Ureter (tissue), 1 donor: ENCODE measurements at regions not wholly inside any gene's neighbourhood (a gene's known extent, or its start where the extent isn't known, plus 50 kb on each side); places are given as distances from the start of the nearest gene placed in this dataset.

Experiments used
- DNase-seq: peaks from one replicate; pipeline ENCODE4 v3.0.0-alpha.2; 2020; ENCODE audit warnings: low spot score
- donor health status: DM: yes; HTN: yes; CAD: no.

GRCh38 chr20:48300529-48300928, 515.2 kb upstream of the SULF2 start:
- no peak for DNase-seq

GRCh38 chr20:48298851-48299484, 513.7 kb upstream of the SULF2 start:
- no peak for DNase-seq

- no peak for DNase-seq
These were observed 513.2 kb upstream of the SULF2 start for GRCh38 chr20:48298433-48298832.

GRCh38 chr20:48295966-48296421, 510.7 kb upstream of the SULF2 start:
- no peak for DNase-seq

DNA sequence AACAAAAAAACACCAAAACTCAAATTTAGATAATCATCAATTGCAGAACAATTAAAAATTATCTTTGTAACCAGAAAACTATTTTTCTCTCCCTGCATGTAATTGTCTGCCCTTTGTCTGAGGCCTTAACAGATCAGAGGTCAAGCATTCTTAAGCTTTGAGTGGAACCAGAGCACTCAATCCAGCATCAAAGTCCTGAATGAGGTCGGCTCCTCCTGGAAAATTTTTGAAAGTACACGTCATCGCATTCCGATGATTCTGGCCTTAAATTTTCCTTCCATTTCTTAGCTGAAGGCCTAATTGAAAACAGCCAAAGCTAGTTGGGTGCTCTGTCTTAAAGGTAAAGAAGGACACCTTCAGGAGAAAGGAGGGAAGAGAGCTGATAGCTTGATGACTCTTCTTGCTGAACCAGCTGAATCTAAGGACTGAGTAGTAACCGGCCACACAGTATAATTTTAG, 510.2 kb upstream of the SULF2 start:
- DNase-seq = no peak

GRCh38 chr20:48294942-48295341, 509.7 kb upstream of the SULF2 start:
- DNase-seq = no peak

DNA sequence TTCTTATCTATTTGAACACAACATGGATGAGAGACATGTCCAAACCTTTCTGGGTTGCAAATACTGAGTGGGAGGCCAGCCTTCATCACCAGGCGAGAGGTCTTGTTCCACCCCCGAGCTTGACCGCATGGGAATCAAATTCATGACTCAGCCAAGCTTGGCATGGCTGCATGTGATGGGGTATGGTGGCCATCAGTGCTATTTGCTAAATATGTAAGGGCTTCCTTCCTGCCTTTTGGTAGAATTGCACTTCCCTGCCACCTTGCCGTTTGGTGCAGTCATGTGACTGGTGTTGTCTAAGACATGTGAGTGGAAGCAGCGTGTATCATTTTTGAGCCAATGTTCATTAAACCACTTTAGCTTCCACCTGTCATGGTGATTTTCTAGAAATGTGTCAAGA, 508.9 kb upstream of the SULF2 start:
- DNase-seq = no peak

GRCh38 chr20:48293671-48294070, 508.4 kb upstream of the SULF2 start:
- DNase-seq = no peak

- no peak for DNase-seq
These were observed 507.5 kb upstream of the SULF2 start for GRCh38 chr20:48292806-48293205.

GRCh38 chr20:48291896-48292295, 506.6 kb upstream of the SULF2 start:
- no peak for DNase-seq

GRCh38 chr20:48288930-48289507, 503.7 kb upstream of the SULF2 start:
- DNase-seq = no peak

GRCh38 chr20:48287552-48288170, 502.4 kb upstream of the SULF2 start:
- no peak for DNase-seq

DNA sequence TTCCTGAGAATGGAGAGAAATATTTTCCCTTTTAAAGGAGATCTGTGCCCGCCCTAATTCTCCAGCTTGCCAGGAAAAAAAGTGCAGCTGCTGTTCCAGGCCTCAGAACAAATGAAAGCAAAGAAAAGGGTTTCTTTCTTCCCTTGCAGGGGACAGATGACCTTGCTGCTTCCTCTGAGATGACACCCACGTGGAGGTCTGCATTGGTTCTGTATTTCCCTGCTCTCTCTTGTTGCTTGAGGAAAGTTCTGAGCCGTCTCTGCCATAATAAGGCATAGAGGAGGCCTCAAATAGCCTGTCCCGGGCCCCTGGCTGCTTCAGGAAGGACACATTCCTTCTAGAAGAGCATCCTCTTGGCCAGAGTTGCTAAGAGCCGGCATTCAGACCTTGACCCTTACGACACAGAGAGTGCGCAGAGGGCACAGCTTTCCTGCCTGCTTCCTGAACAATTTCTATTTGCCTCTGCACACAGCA, 501.8 kb upstream of the SULF2 start:
- no peak for DNase-seq

GRCh38 chr20:48286601-48287000, 501.3 kb upstream of the SULF2 start:
- DNase-seq = no peak

DNA sequence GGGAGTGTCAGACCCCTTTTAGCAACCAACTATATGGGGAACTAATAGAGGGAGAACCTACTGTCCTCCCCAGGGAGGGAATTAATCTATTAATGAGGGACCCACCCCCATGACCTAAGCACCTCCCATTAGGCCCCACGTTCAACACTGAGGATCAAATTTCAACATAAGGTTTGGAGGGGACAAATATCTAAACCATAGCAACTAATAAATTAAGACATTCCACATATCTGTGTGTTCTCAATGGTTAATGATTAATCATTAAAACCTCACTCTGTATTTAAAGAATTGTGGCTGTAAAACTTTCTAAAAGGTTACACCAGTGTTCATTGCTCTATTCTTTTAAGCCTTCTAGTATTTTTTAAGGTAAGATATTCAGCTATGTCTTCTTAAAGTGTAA, 500.4 kb upstream of the SULF2 start:
- no peak for DNase-seq

DNA sequence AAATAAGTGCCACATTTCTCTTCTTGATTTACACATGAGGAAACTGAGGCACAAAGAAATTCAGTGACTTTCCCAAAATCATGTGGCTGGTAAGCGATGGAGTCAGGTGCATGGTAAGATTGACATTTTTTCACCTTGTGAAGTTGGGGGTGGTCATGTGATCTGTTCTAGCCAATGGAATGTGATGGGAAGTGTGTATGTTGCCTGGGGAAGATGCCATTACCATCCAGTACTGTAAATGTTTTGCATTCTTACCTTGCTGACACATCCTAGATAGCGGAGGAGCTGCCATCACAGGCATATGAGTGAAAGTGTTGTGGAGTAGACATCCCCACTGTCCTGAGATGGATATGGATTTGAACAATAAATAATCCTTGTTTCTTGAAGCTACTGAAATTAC, 499.6 kb upstream of the SULF2 start:
- DNase-seq = no peak

DNA sequence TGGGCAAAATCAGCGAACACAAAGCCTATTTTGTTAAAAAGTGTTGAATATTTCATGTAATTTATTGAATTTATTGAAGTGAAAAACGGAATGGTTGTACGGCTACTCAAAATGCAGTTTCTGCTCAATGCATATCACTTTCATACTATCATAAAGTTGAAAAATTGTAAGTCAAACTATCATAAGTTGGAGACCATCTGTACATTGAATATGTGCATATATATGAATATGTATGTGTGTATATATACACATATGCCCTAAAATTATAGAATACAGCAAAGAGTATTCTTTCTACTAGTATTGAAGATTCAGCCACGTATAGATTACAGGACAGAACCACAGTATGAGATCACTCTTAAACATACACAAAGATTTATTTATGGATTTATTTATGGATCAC, 499.0 kb upstream of the SULF2 start:
- no peak for DNase-seq

DNA sequence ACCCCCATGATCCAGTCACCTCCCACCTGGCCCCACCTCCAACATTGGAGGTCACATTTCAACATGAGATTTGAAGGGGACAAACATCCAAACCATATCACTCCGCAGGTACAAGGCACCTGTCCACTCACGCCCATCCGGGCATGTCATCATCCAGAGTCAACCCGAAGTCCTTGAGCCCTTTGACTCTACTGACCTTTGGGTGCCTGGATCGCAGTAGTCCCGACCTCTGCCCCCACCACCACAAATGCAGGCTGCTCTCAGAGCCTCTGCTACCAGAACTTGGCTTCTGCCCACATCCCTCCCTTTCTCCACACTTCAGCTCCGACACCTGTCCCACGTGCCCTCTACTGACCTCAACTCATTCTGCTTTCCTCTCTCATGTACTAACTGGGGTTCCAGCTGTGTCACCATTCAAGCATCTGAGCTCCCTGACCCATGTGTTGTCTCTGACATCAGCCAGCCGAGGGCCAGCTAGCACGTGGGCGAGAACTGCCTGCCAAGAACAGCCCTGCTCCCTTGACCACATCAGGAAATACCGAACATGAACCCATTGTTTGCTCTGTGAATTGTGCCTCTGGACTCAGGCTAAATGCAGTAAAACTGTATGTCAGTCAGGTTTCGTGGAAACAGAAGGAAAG, 498.3 kb upstream of the SULF2 start:
- peak; percentile 50 for DNase-seq

GRCh38 chr20:48282591-48283228, 497.4 kb upstream of the SULF2 start:
- DNase-seq = no peak

GRCh38 chr20:48281501-48281900, 496.2 kb upstream of the SULF2 start:
- no peak for DNase-seq

DNA sequence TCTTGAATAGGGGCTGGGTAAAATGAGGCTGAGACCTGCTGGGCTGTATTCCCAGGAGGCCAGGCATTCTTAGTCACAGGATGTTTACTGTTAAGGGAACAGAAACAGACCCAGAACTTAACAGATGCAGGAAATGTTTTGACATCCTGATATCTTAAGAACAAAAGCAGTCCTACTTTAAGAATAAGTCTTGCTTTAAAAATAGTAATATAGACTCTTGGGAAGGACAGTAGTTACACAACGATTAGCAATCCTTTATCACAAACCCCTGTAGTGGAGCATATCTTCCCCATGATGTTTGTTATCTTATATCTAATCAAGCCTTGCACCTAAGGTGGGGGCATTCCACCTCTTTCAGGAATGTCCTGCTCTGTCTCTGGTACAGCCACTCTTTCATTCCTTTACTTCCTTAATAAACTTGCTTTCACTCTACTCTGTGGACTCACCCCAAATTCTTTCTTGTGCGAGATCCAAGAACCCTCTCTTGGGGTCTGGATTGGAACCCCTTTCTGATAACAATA, 493.7 kb upstream of the SULF2 start:
- DNase-seq = no peak

DNA sequence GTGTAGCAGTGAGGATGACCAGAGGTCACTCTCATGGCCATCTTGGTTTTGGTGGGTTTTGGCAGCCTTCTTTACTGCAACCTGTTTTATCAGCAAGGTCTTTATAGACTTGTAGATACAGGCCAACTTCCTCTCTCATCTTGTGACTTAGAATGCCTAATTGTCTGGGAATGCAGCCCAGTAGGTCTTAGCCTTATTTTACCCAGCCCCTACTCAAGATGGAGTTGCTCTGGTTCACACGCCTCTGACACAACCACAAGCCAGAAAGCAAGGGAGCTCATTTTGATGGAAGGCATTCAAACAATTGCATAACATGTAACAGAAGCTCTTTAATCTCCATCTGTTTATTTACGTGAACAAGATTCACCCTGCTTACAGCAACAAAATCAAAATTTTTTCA, 492.0 kb upstream of the SULF2 start:
- no peak for DNase-seq
